ENCODE measurements at regions not wholly inside any gene's neighbourhood (a gene's known extent, or its start where the extent isn't known, plus 50 kb on each side); places are given as distances from the start of the nearest gene placed in this dataset.
A peak's percentile ranks its signal among the peaks of the same experiment; 100 is the strongest.

DNA sequence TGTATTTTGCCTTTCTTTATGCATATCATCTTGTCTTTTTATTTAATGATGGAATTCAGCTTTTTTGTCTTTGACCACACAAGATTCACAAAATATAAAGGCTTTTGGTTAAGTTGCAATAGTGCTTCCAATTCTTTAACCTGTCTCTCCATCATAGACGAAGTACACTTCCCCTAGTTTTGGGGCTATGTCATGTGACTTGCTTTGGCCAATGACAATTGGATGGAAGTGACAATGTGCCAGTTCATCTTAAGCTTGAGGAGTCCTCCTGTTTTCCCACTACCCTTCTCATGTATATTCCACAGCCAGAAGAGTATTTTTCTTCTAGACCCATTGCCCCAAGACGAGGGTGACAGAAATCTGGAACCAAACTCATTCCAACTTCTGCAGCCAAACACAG lies 419.6 kb upstream of the BRINP3 start:
- Histone ChIP-seq H3K36me3 (ENCODE audit: control insufficient read depth in 2 of 3, insufficient read depth in 3 of 3, low read length in 3 of 3) (no peaks in the 10 kb centered on the region), H3K27ac (ENCODE audit: low read depth in 2 of 2, low read length in 2 of 2) (no peak overlapping the region), H3K4me3 (ENCODE audit: low read length in 3 of 3) (no peak overlapping the region), H3K27me3 (ENCODE audit: control insufficient read depth, insufficient read depth, low read length) (no peaks in the 10 kb centered on the region), H3K9me3 (ENCODE audit: control insufficient read depth in 2 of 3, insufficient read depth in 1 of 3, low read length in 3 of 3) (no peaks in the 10 kb centered on the region), H3K4me1 (ENCODE audit: control insufficient read depth in 2 of 3, insufficient read depth in 2 of 3, low read depth in 1 of 3, low read length in 3 of 3) (no peaks in the 10 kb centered on the region), H3K9ac (ENCODE audit: low read length in 3 of 3) (no peak overlapping the region)
- DNase-seq (no peak), FAIRE-seq (no peak)
- intact Hi-C loops (cut with DNase I): no loop called here
- TF ChIP-seq, protein P1, sequence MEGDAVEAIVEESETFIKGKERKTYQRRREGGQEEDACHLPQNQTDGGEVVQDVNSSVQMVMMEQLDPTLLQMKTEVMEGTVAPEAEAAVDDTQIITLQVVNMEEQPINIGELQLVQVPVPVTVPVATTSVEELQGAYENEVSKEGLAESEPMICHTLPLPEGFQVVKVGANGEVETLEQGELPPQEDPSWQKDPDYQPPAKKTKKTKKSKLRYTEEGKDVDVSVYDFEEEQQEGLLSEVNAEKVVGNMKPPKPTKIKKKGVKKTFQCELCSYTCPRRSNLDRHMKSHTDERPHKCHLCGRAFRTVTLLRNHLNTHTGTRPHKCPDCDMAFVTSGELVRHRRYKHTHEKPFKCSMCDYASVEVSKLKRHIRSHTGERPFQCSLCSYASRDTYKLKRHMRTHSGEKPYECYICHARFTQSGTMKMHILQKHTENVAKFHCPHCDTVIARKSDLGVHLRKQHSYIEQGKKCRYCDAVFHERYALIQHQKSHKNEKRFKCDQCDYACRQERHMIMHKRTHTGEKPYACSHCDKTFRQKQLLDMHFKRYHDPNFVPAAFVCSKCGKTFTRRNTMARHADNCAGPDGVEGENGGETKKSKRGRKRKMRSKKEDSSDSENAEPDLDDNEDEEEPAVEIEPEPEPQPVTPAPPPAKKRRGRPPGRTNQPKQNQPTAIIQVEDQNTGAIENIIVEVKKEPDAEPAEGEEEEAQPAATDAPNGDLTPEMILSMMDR (IDR thresholded peaks at IDR 0.05; ENCODE audit: borderline replicate concordance, extremely low read depth, insufficient read depth): no peak

DNA sequence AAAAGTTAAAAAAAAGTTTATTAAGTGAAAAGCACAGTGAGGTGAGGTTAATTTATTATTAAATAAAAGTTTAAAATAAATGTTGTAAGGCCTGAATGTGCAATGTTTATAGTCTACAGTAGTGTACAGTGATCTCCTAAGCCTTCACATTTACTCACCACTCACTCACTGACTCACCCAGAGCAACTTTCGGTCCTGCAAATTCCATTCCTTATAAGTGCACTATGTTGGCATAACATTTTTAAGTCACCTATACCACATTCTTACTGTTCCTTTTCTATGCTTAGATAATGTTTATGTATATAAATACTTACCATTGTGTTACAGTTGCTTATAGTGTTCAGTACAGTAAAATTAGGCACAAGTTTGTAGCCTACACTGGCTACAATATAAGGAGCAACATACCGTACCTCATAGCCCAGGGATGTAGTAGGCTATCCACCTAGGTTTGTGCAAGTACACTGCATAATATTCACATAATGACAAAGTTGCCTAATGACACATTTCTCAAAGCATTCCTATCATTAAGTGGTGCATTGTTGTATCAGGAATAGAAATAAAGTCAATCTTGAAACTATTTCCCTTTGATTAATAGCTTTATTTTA lies 426.5 kb upstream of the BRINP3 start:
- no peak overlapping the region for H3K4me3 ChIP-seq (ENCODE audit: low read length in 3 of 3)
- H3K27ac ChIP-seq (ENCODE audit: low read depth in 2 of 2, low read length in 2 of 2): no peak overlapping the region
- no peak overlapping the region for H3K9ac ChIP-seq (ENCODE audit: low read length in 3 of 3)
- intact Hi-C loops (cut with DNase I): no loop called here
- DNase-seq: no peak
- TF ChIP-seq, protein P1 (IDR thresholded peaks at IDR 0.05; ENCODE audit: borderline replicate concordance, extremely low read depth, insufficient read depth): no peak
- no peaks in the 10 kb centered on the region for H3K9me3 ChIP-seq (ENCODE audit: control insufficient read depth in 2 of 3, insufficient read depth in 1 of 3, low read length in 3 of 3)
- FAIRE-seq: no peak
- H3K36me3 ChIP-seq (ENCODE audit: control insufficient read depth in 2 of 3, insufficient read depth in 3 of 3, low read length in 3 of 3): no peaks in the 10 kb centered on the region
- no peaks in the 10 kb centered on the region for H3K4me1 ChIP-seq (ENCODE audit: control insufficient read depth in 2 of 3, insufficient read depth in 2 of 3, low read depth in 1 of 3, low read length in 3 of 3)
- H3K27me3 ChIP-seq (ENCODE audit: control insufficient read depth, insufficient read depth, low read length): no peaks in the 10 kb centered on the region

DNA sequence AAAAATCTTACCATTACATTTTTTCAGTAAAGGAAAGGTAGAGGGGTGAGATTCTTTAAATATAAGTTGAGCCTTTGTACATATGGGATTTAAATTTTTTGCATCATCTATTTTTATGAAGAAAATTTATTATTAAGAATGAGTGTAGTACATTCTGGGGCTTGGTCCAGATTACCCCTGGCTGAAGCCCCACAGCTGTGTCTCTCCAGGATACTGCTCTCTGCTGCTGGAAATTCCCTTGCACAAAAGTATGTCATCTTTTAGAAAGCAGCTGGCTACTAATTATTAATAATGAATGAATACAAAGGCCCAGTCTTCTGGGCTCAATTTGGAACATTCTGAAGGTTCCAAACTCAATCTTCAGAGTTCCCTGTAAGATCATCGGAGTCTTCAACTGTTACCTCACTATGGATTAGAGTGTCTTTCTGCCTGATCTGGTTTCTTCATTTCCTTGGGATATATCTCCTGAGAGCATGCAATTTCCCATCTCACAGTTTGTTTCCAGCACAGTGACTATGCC lies 428.6 kb upstream of the BRINP3 start:
- DNase-seq (peak in 1 of 5 donors; percentile 3), FAIRE-seq (no peak)
- intact Hi-C loops (cut with DNase I): no loop called here
- Histone ChIP-seq H3K9ac (ENCODE audit: low read length in 3 of 3) (no peak overlapping the region), H3K27me3 (ENCODE audit: control insufficient read depth, insufficient read depth, low read length) (no peaks in the 10 kb centered on the region), H3K27ac (ENCODE audit: low read depth in 2 of 2, low read length in 2 of 2) (no peak overlapping the region), H3K4me1 (ENCODE audit: control insufficient read depth in 2 of 3, insufficient read depth in 2 of 3, low read depth in 1 of 3, low read length in 3 of 3) (no peaks in the 10 kb centered on the region), H3K9me3 (ENCODE audit: control insufficient read depth in 2 of 3, insufficient read depth in 1 of 3, low read length in 3 of 3) (no peaks in the 10 kb centered on the region), H3K36me3 (ENCODE audit: control insufficient read depth in 2 of 3, insufficient read depth in 3 of 3, low read length in 3 of 3) (no peaks in the 10 kb centered on the region), H3K4me3 (ENCODE audit: low read length in 3 of 3) (no peak overlapping the region)
- TF ChIP-seq, protein P1 (IDR thresholded peaks at IDR 0.05; ENCODE audit: borderline replicate concordance, extremely low read depth, insufficient read depth): no peak

DNA sequence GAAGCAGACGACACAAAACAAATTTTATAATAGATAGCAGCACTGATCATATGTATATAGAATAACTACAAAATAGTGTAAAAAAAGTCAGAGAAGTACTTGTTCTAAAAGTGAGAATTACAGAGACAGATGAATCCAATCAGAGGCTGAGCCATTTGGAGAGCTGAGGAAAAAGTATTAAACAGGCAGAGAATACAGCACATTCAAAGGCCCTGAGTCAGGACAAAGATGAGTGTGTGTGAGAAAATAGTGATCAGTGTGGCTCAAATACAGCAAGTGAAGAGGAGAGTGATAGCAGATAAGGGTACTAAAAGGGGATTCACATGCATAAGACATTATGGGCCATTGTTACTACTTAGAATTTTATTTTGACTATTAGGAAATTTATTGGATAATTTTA lies 430.6 kb upstream of the BRINP3 start:
- FAIRE-seq (no peak), DNase-seq (no peak)
- no peaks in the 10 kb centered on the region for H3K9me3 ChIP-seq (ENCODE audit: control insufficient read depth in 2 of 3, insufficient read depth in 1 of 3, low read length in 3 of 3)
- H3K4me3 ChIP-seq (ENCODE audit: low read length in 3 of 3): no peak overlapping the region
- H3K4me1 ChIP-seq (ENCODE audit: control insufficient read depth in 2 of 3, insufficient read depth in 2 of 3, low read depth in 1 of 3, low read length in 3 of 3): no peaks in the 10 kb centered on the region
- TF ChIP-seq, protein P1 (IDR thresholded peaks at IDR 0.05; ENCODE audit: borderline replicate concordance, extremely low read depth, insufficient read depth): no peak
- H3K27ac ChIP-seq (ENCODE audit: low read depth in 2 of 2, low read length in 2 of 2): no peak overlapping the region
- H3K27me3 ChIP-seq (ENCODE audit: control insufficient read depth, insufficient read depth, low read length): no peaks in the 10 kb centered on the region
- H3K9ac ChIP-seq (ENCODE audit: low read length in 3 of 3): no peak overlapping the region
- H3K36me3 ChIP-seq (ENCODE audit: control insufficient read depth in 2 of 3, insufficient read depth in 3 of 3, low read length in 3 of 3): no peaks in the 10 kb centered on the region
- intact Hi-C loops (cut with DNase I): no loop called here

Measured in kidney (tissue), 13 donors.